ENCODE measurements at regions not wholly inside any gene's neighbourhood (a gene's known extent, or its start where the extent isn't known, plus 50 kb on each side); places are given as distances from the start of the nearest gene placed in this dataset.

- no peak overlapping the region for H3K4me3 ChIP-seq (ENCODE audit: low read length in 3 of 3)
- no peak overlapping the region for H3K27ac ChIP-seq (ENCODE audit: low read depth, low read length)
- peaks cover 0 to 2% (median 0%) of the 10 kb centered on the region in 3 donors for H3K9me3 ChIP-seq (ENCODE audit: control insufficient read depth in 3 of 3, low read length in 3 of 3)
- no peaks in the 10 kb centered on the region for H3K36me3 ChIP-seq (ENCODE audit: control insufficient read depth in 3 of 3, insufficient read depth in 3 of 3, low read length in 3 of 3)
- H3K27me3 ChIP-seq (ENCODE audit: control insufficient read depth in 3 of 3, insufficient read depth in 3 of 3, low read length in 3 of 3) = no peaks in the 10 kb centered on the region
- H3K9ac ChIP-seq (ENCODE audit: low read depth in 1 of 3, low read length in 3 of 3) = no peak overlapping the region
- H3K4me1 ChIP-seq (ENCODE audit: control insufficient read depth in 3 of 3, insufficient read depth in 3 of 3, low read length in 3 of 3) = no peaks in the 10 kb centered on the region
Observed at GRCh38 chr11:127567237-127567932, 566.8 kb upstream of the KIRREL3 start.

GRCh38 chr11:127564810-127565209, 564.2 kb upstream of the KIRREL3 start:
- no peaks in the 10 kb centered on the region for H3K36me3 ChIP-seq (ENCODE audit: control insufficient read depth in 3 of 3, insufficient read depth in 3 of 3, low read length in 3 of 3)
- H3K4me3 ChIP-seq (ENCODE audit: low read length in 3 of 3) = no peak overlapping the region
- H3K27ac ChIP-seq (ENCODE audit: low read depth, low read length) = no peak overlapping the region
- peaks cover 0 to 2% (median 0%) of the 10 kb centered on the region in 3 donors for H3K9me3 ChIP-seq (ENCODE audit: control insufficient read depth in 3 of 3, low read length in 3 of 3)
- no peaks in the 10 kb centered on the region for H3K4me1 ChIP-seq (ENCODE audit: control insufficient read depth in 3 of 3, insufficient read depth in 3 of 3, low read length in 3 of 3)
- H3K9ac ChIP-seq (ENCODE audit: low read depth in 1 of 3, low read length in 3 of 3) = no peak overlapping the region
- H3K27me3 ChIP-seq (ENCODE audit: control insufficient read depth in 3 of 3, insufficient read depth in 3 of 3, low read length in 3 of 3) = no peaks in the 10 kb centered on the region

- peaks cover 0 to 4% (median 0%) of the 10 kb centered on the region in 3 donors for H3K27me3 ChIP-seq (ENCODE audit: control insufficient read depth in 3 of 3, insufficient read depth in 3 of 3, low read length in 3 of 3)
- H3K27ac ChIP-seq (ENCODE audit: low read depth, low read length) = no peak overlapping the region
- no peak overlapping the region for H3K9ac ChIP-seq (ENCODE audit: low read depth in 1 of 3, low read length in 3 of 3)
- no peak overlapping the region for H3K4me3 ChIP-seq (ENCODE audit: low read length in 3 of 3)
- H3K36me3 ChIP-seq (ENCODE audit: control insufficient read depth in 3 of 3, insufficient read depth in 3 of 3, low read length in 3 of 3) = no peaks in the 10 kb centered on the region
- no peaks in the 10 kb centered on the region for H3K4me1 ChIP-seq (ENCODE audit: control insufficient read depth in 3 of 3, insufficient read depth in 3 of 3, low read length in 3 of 3)
- no peaks in the 10 kb centered on the region for H3K9me3 ChIP-seq (ENCODE audit: control insufficient read depth in 3 of 3, low read length in 3 of 3)
Observed at GRCh38 chr11:127559978-127560377, 559.4 kb upstream of the KIRREL3 start.

- Histone ChIP-seq H3K27me3 (ENCODE audit: control insufficient read depth in 3 of 3, insufficient read depth in 3 of 3, low read length in 3 of 3) (no peaks in the 10 kb centered on the region), H3K4me1 (ENCODE audit: control insufficient read depth in 3 of 3, insufficient read depth in 3 of 3, low read length in 3 of 3) (no peaks in the 10 kb centered on the region), H3K4me3 (ENCODE audit: low read length in 3 of 3) (no peak overlapping the region), H3K9ac (ENCODE audit: low read depth in 1 of 3, low read length in 3 of 3) (no peak overlapping the region), H3K27ac (ENCODE audit: low read depth, low read length) (no peak overlapping the region), H3K9me3 (ENCODE audit: control insufficient read depth in 3 of 3, low read length in 3 of 3) (no peaks in the 10 kb centered on the region), H3K36me3 (ENCODE audit: control insufficient read depth in 3 of 3, insufficient read depth in 3 of 3, low read length in 3 of 3) (no peaks in the 10 kb centered on the region)
Observed at GRCh38 chr11:127552446-127552845, 551.9 kb upstream of the KIRREL3 start.

- Histone ChIP-seq H3K27ac (ENCODE audit: low read depth, low read length) (no peak overlapping the region), H3K4me1 (ENCODE audit: control insufficient read depth in 3 of 3, insufficient read depth in 3 of 3, low read length in 3 of 3) (no peaks in the 10 kb centered on the region), H3K9me3 (ENCODE audit: control insufficient read depth in 3 of 3, low read length in 3 of 3) (no peaks in the 10 kb centered on the region), H3K36me3 (ENCODE audit: control insufficient read depth in 3 of 3, insufficient read depth in 3 of 3, low read length in 3 of 3) (no peaks in the 10 kb centered on the region), H3K4me3 (ENCODE audit: low read length in 3 of 3) (no peak overlapping the region), H3K27me3 (ENCODE audit: control insufficient read depth in 3 of 3, insufficient read depth in 3 of 3, low read length in 3 of 3) (no peaks in the 10 kb centered on the region), H3K9ac (ENCODE audit: low read depth in 1 of 3, low read length in 3 of 3) (no peak overlapping the region)
Observed at GRCh38 chr11:127531167-127531566, 530.6 kb upstream of the KIRREL3 start.

- H3K9me3 ChIP-seq (ENCODE audit: control insufficient read depth in 3 of 3, low read length in 3 of 3) = no peaks in the 10 kb centered on the region
- H3K4me3 ChIP-seq (ENCODE audit: low read length in 3 of 3) = no peak overlapping the region
- no peaks in the 10 kb centered on the region for H3K36me3 ChIP-seq (ENCODE audit: control insufficient read depth in 3 of 3, insufficient read depth in 3 of 3, low read length in 3 of 3)
- H3K27me3 ChIP-seq (ENCODE audit: control insufficient read depth in 3 of 3, insufficient read depth in 3 of 3, low read length in 3 of 3) = no peaks in the 10 kb centered on the region
- no peak overlapping the region for H3K27ac ChIP-seq (ENCODE audit: low read depth, low read length)
- H3K9ac ChIP-seq (ENCODE audit: low read depth in 1 of 3, low read length in 3 of 3) = no peak overlapping the region
- no peaks in the 10 kb centered on the region for H3K4me1 ChIP-seq (ENCODE audit: control insufficient read depth in 3 of 3, insufficient read depth in 3 of 3, low read length in 3 of 3)
Observed at GRCh38 chr11:127528297-127528696, 527.7 kb upstream of the KIRREL3 start.

- no peaks in the 10 kb centered on the region for H3K36me3 ChIP-seq (ENCODE audit: control insufficient read depth in 3 of 3, insufficient read depth in 3 of 3, low read length in 3 of 3)
- H3K4me3 ChIP-seq (ENCODE audit: low read length in 3 of 3) = no peak overlapping the region
- no peak overlapping the region for H3K9ac ChIP-seq (ENCODE audit: low read depth in 1 of 3, low read length in 3 of 3)
- H3K9me3 ChIP-seq (ENCODE audit: control insufficient read depth in 3 of 3, low read length in 3 of 3) = no peaks in the 10 kb centered on the region
- H3K27me3 ChIP-seq (ENCODE audit: control insufficient read depth in 3 of 3, insufficient read depth in 3 of 3, low read length in 3 of 3) = no peaks in the 10 kb centered on the region
- H3K4me1 ChIP-seq (ENCODE audit: control insufficient read depth in 3 of 3, insufficient read depth in 3 of 3, low read length in 3 of 3) = no peaks in the 10 kb centered on the region
- no peak overlapping the region for H3K27ac ChIP-seq (ENCODE audit: low read depth, low read length)
Observed at GRCh38 chr11:127524618-127525017, 524.0 kb upstream of the KIRREL3 start.

- no peaks in the 10 kb centered on the region for H3K4me1 ChIP-seq (ENCODE audit: control insufficient read depth in 3 of 3, insufficient read depth in 3 of 3, low read length in 3 of 3)
- H3K27ac ChIP-seq (ENCODE audit: low read depth, low read length) = no peak overlapping the region
- no peaks in the 10 kb centered on the region for H3K36me3 ChIP-seq (ENCODE audit: control insufficient read depth in 3 of 3, insufficient read depth in 3 of 3, low read length in 3 of 3)
- no peak overlapping the region for H3K4me3 ChIP-seq (ENCODE audit: low read length in 3 of 3)
- no peaks in the 10 kb centered on the region for H3K27me3 ChIP-seq (ENCODE audit: control insufficient read depth in 3 of 3, insufficient read depth in 3 of 3, low read length in 3 of 3)
- no peak overlapping the region for H3K9ac ChIP-seq (ENCODE audit: low read depth in 1 of 3, low read length in 3 of 3)
- H3K9me3 ChIP-seq (ENCODE audit: control insufficient read depth in 3 of 3, low read length in 3 of 3) = no peaks in the 10 kb centered on the region
Observed at GRCh38 chr11:127521413-127521812, 520.8 kb upstream of the KIRREL3 start.

- Histone ChIP-seq H3K9me3 (ENCODE audit: control insufficient read depth in 3 of 3, low read length in 3 of 3) (no peaks in the 10 kb centered on the region), H3K9ac (ENCODE audit: low read depth in 1 of 3, low read length in 3 of 3) (no peak overlapping the region), H3K4me3 (ENCODE audit: low read length in 3 of 3) (no peak overlapping the region), H3K36me3 (ENCODE audit: control insufficient read depth in 3 of 3, insufficient read depth in 3 of 3, low read length in 3 of 3) (no peaks in the 10 kb centered on the region), H3K4me1 (ENCODE audit: control insufficient read depth in 3 of 3, insufficient read depth in 3 of 3, low read length in 3 of 3) (no peaks in the 10 kb centered on the region), H3K27me3 (ENCODE audit: control insufficient read depth in 3 of 3, insufficient read depth in 3 of 3, low read length in 3 of 3) (peaks cover 0 to 3% (median 0%) of the 10 kb centered on the region in 3 donors), H3K27ac (ENCODE audit: low read depth, low read length) (no peak overlapping the region)
Observed at GRCh38 chr11:127507851-127508250, 507.3 kb upstream of the KIRREL3 start.

- H3K4me3 ChIP-seq (ENCODE audit: low read length in 3 of 3) = no peak overlapping the region
- no peaks in the 10 kb centered on the region for H3K9me3 ChIP-seq (ENCODE audit: control insufficient read depth in 3 of 3, low read length in 3 of 3)
- H3K27me3 ChIP-seq (ENCODE audit: control insufficient read depth in 3 of 3, insufficient read depth in 3 of 3, low read length in 3 of 3) = peaks cover 0 to 3% (median 0%) of the 10 kb centered on the region in 3 donors
Observed at GRCh38 chr11:127506647-127507046, 506.1 kb upstream of the KIRREL3 start.

More at GRCh38 chr11:127506647-127507046, 506.1 kb upstream of the KIRREL3 start:
- Histone ChIP-seq H3K27ac (ENCODE audit: low read depth, low read length) (no peak overlapping the region), H3K4me1 (ENCODE audit: control insufficient read depth in 3 of 3, insufficient read depth in 3 of 3, low read length in 3 of 3) (no peaks in the 10 kb centered on the region), H3K9ac (ENCODE audit: low read depth in 1 of 3, low read length in 3 of 3) (no peak overlapping the region), H3K36me3 (ENCODE audit: control insufficient read depth in 3 of 3, insufficient read depth in 3 of 3, low read length in 3 of 3) (no peaks in the 10 kb centered on the region)
